ENCODE measurements at regions not wholly inside any gene's neighbourhood (a gene's known extent, or its start where the extent isn't known, plus 50 kb on each side); places are given as distances from the start of the nearest gene placed in this dataset.
A peak's percentile ranks its signal among the peaks of the same experiment; 100 is the strongest.

- DNase-seq (ENCODE audit: low read depth in 2 of 3, low spot score in 1 of 3): no peak
Observed at GRCh38 chr4:117428536-117428935, 343.2 kb upstream of the TRAM1L1 start.

GRCh38 chr4:117429061-117429460, 343.7 kb upstream of the TRAM1L1 start:
- DNase-seq (ENCODE audit: low read depth in 2 of 3, low spot score in 1 of 3): no peak

- no peak for DNase-seq (ENCODE audit: low read depth in 2 of 3, low spot score in 1 of 3)
Observed at GRCh38 chr4:117429506-117429905, 344.1 kb upstream of the TRAM1L1 start.

GRCh38 chr4:117434424-117434823, 349.0 kb upstream of the TRAM1L1 start:
- DNase-seq (ENCODE audit: low read depth in 2 of 3, low spot score in 1 of 3): no peak

GRCh38 chr4:117447925-117448324, 362.5 kb upstream of the TRAM1L1 start:
- DNase-seq (ENCODE audit: low read depth in 2 of 3, low spot score in 1 of 3): peak; percentile 9 to 19 (median 11)

GRCh38 chr4:117455088-117455487, 369.7 kb upstream of the TRAM1L1 start:
- DNase-seq (ENCODE audit: low read depth in 2 of 3, low spot score in 1 of 3): no peak

GRCh38 chr4:117466388-117466787, 381.0 kb upstream of the TRAM1L1 start:
- no peak for DNase-seq (ENCODE audit: low read depth in 2 of 3, low spot score in 1 of 3)

- no peak for DNase-seq (ENCODE audit: low read depth in 2 of 3, low spot score in 1 of 3)
Observed at GRCh38 chr4:117467404-117467803, 382.0 kb upstream of the TRAM1L1 start.

- DNase-seq (ENCODE audit: low read depth in 2 of 3, low spot score in 1 of 3): no peak
Observed at GRCh38 chr4:117474987-117475386, 389.6 kb upstream of the TRAM1L1 start.

GRCh38 chr4:117477925-117478324, 392.5 kb upstream of the TRAM1L1 start:
- no peak for DNase-seq (ENCODE audit: low read depth in 2 of 3, low spot score in 1 of 3)

- no peak for DNase-seq (ENCODE audit: low read depth in 2 of 3, low spot score in 1 of 3)
Observed at GRCh38 chr4:117478702-117479101, 393.3 kb upstream of the TRAM1L1 start.

GRCh38 chr4:117479673-117480072, 394.3 kb upstream of the TRAM1L1 start:
- peak in 1 of 3 donors; percentile 0 for DNase-seq (ENCODE audit: low read depth in 2 of 3, low spot score in 1 of 3)

- no peak for DNase-seq (ENCODE audit: low read depth in 2 of 3, low spot score in 1 of 3)
Observed at GRCh38 chr4:117481742-117482141, 396.4 kb upstream of the TRAM1L1 start.

- DNase-seq (ENCODE audit: low read depth in 2 of 3, low spot score in 1 of 3): no peak
Observed at GRCh38 chr4:117488692-117489091, 403.3 kb upstream of the TRAM1L1 start.

- no peak for DNase-seq (ENCODE audit: low read depth in 2 of 3, low spot score in 1 of 3)
Observed at GRCh38 chr4:117489107-117489506, 403.7 kb upstream of the TRAM1L1 start.

- DNase-seq (ENCODE audit: low read depth in 2 of 3, low spot score in 1 of 3): no peak
Observed at GRCh38 chr4:117491516-117491915, 406.1 kb upstream of the TRAM1L1 start.

- no peak for DNase-seq (ENCODE audit: low read depth in 2 of 3, low spot score in 1 of 3)
Observed at GRCh38 chr4:117495802-117496201, 410.4 kb upstream of the TRAM1L1 start.

- no peak for DNase-seq (ENCODE audit: low read depth in 2 of 3, low spot score in 1 of 3)
Observed at GRCh38 chr4:117512414-117512813, 427.0 kb upstream of the TRAM1L1 start.

GRCh38 chr4:117514391-117515175, 429.2 kb upstream of the TRAM1L1 start:
- DNase-seq (ENCODE audit: low read depth in 2 of 3, low spot score in 1 of 3): no peak

GRCh38 chr4:117515921-117516320, 430.5 kb upstream of the TRAM1L1 start:
- no peak for DNase-seq (ENCODE audit: low read depth in 2 of 3, low spot score in 1 of 3)

GRCh38 chr4:117527601-117528000, 442.2 kb upstream of the TRAM1L1 start:
- DNase-seq (ENCODE audit: low read depth in 2 of 3, low spot score in 1 of 3): no peak

- DNase-seq (ENCODE audit: low read depth in 2 of 3, low spot score in 1 of 3): no peak
Observed at GRCh38 chr4:117529401-117529800, 444.0 kb upstream of the TRAM1L1 start.

- DNase-seq (ENCODE audit: low read depth in 2 of 3, low spot score in 1 of 3): no peak
Observed at GRCh38 chr4:117533501-117533900, 448.1 kb upstream of the TRAM1L1 start.

All from stimulated activated CD4-positive, alpha-beta T cell treated with anti-CD3 and anti-CD28 coated beads, Interleukin-12 subunit alpha, Interleukin-12 subunit beta, amount 100 ng/mL, for 48 hours (primary cell).